ENCODE measurements at regions not wholly inside any gene's neighbourhood (a gene's known extent, or its start where the extent isn't known, plus 50 kb on each side); places are given as distances from the start of the nearest gene placed in this dataset.

GRCh38 chr16:11411059-11411550 is 65.8 kb downstream of the RMI2 start:
- DNase-seq (ENCODE audit: low read depth): no peak

DNA sequence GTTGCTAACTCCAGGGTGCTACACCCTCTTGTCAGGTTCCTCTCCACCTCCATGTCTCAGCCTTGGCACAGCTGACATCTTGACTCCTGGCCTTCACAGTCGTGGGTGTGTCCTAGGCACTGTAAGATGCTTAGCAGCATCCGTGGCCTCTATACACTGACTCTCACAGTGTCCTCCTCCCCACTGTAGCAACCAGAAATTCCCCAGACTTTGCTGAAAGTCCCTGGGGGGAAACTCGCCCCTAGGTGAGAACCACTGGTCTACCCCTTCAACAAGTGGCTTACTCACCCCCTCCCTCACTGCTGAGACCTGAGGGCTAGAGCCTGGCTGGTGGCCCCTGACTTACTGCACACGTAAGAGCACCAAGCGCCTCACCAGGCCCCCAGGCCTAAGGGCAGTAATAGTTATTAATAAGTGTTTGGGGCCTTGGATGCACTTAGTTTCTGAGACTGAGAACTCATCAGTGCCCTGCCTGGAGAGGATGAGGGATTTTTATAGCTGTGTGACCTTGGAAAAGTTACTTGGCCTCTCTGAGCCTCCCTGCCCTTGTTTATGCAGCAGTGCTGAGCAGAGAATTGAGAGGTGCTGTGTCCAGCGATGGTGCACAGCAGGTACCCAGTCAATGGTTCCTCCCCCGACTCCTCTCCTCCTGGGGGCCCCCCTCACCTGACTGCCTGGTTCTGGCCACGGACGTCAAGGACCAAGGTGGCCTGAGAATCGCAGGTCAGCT is 67.1 kb downstream of the RMI2 start:
- TF ChIP-seq, protein P1, sequence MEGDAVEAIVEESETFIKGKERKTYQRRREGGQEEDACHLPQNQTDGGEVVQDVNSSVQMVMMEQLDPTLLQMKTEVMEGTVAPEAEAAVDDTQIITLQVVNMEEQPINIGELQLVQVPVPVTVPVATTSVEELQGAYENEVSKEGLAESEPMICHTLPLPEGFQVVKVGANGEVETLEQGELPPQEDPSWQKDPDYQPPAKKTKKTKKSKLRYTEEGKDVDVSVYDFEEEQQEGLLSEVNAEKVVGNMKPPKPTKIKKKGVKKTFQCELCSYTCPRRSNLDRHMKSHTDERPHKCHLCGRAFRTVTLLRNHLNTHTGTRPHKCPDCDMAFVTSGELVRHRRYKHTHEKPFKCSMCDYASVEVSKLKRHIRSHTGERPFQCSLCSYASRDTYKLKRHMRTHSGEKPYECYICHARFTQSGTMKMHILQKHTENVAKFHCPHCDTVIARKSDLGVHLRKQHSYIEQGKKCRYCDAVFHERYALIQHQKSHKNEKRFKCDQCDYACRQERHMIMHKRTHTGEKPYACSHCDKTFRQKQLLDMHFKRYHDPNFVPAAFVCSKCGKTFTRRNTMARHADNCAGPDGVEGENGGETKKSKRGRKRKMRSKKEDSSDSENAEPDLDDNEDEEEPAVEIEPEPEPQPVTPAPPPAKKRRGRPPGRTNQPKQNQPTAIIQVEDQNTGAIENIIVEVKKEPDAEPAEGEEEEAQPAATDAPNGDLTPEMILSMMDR (IDR thresholded peaks at IDR 0.05; ENCODE audit: control insufficient read depth, extremely low read depth, insufficient read depth): no peak
- no peak overlapping the region for H3K4me3 ChIP-seq (ENCODE audit: low read depth, low read length)
- no peak for DNase-seq (ENCODE audit: low read depth)

More at GRCh38 chr16:11411059-11411550, 65.8 kb downstream of the RMI2 start:
- H3K4me3 ChIP-seq (ENCODE audit: low read depth, low read length): no peak overlapping the region
- TF ChIP-seq, protein P1 (IDR thresholded peaks at IDR 0.05; ENCODE audit: control insufficient read depth, extremely low read depth, insufficient read depth): no peak

GRCh38 chr16:11412965-11413887 is 68.0 kb downstream of the RMI2 start:
- no peak for DNase-seq (ENCODE audit: low read depth)
- no peak overlapping the region for H3K4me3 ChIP-seq (ENCODE audit: low read depth, low read length)
- TF ChIP-seq, protein P1 (IDR thresholded peaks at IDR 0.05; ENCODE audit: control insufficient read depth, extremely low read depth, insufficient read depth): no peak

DNA sequence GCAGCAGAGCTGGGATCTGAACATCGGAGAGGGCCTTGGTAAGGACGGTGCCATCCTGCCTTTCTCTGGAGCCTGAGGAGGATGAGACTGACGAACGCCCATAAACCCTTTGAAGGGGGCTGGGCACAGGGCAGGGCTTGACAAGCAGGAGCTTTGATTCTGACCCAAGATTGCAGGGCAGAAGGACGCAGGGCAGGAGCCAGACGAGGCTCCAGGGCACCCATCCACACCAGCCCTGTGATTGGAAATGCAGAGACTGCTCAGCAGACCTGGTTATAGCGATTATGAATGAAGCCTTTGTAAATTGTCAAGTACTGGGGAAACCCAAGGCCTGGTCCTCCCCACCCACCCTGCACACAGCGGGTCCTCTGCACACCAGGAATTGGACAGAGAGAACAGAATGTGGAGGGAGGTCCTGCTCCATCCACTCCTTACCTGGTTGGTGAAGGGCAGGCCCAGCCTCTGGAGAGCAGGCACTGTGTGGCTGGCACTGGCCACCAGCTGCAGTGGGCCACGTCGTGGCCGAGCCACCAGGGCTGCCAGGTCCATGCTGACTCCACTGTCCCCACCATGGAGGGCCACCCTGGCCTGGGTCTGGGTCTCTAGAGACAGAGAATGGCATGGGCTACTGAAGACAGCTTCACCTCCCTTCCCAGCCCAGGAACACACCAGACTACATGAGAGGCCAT is 68.8 kb downstream of the RMI2 start:
- no peak overlapping the region for H3K4me3 ChIP-seq (ENCODE audit: low read depth, low read length)
- TF ChIP-seq, protein P1 (IDR thresholded peaks at IDR 0.05; ENCODE audit: control insufficient read depth, extremely low read depth, insufficient read depth): no peak

GRCh38 chr16:11414815-11415775 is 69.8 kb downstream of the RMI2 start:
- DNase-seq (ENCODE audit: low read depth): no peak
- H3K4me3 ChIP-seq (ENCODE audit: low read depth, low read length): no peak overlapping the region
- TF ChIP-seq, protein P1 (IDR thresholded peaks at IDR 0.05; ENCODE audit: control insufficient read depth, extremely low read depth, insufficient read depth): no peak

More for the DNA sequence above, 68.8 kb downstream of the RMI2 start:
- DNase-seq (ENCODE audit: low read depth): no peak
